ENCODE measurements at regions not wholly inside any gene's neighbourhood (a gene's known extent, or its start where the extent isn't known, plus 50 kb on each side); places are given as distances from the start of the nearest gene placed in this dataset.

- Histone ChIP-seq H3K9me3 (ENCODE audit: control insufficient read depth in 2 of 2, low read length in 2 of 2) (no peaks in the 10 kb centered on the region), H3K27ac (ENCODE audit: insufficient read depth, low read length, poor library complexity, severe bottlenecking) (no peak overlapping the region), H3K27me3 (ENCODE audit: control insufficient read depth, insufficient read depth, low read length) (no peaks in the 10 kb centered on the region), H3K4me1 (ENCODE audit: control insufficient read depth, insufficient read depth, low read length, poor library complexity, severe bottlenecking) (no peaks in the 10 kb centered on the region), H3K36me3 (ENCODE audit: control insufficient read depth, insufficient read depth, low read length) (no peaks in the 10 kb centered on the region), H3K4me3 (ENCODE audit: low read depth, low read length) (no peak overlapping the region)
- ATAC-seq (ENCODE audit: low read depth in 2 of 2), result no peak
- DNase-seq, result no peak
- Mint-ChIP-seq H3K27ac (no peak overlapping the region), H3K27me3 (no peaks in the 10 kb centered on the region), H3K4me3 (no peak overlapping the region), H3K36me3 (no peaks in the 10 kb centered on the region), H3K9me3 (peaks cover 0 to 12% (median 3%) of the 10 kb centered on the region in 7 donors), H3K4me1 (no peaks in the 10 kb centered on the region)
These were observed 144.0 kb downstream of the ADAM29 start for GRCh38 chr4:175062183-175062592.

- Mint-ChIP-seq H3K4me1 (no peaks in the 10 kb centered on the region), H3K36me3 (no peaks in the 10 kb centered on the region), H3K4me3 (no peak overlapping the region), H3K27ac (no peak overlapping the region), H3K9me3 (peaks cover 0 to 7% (median 3%) of the 10 kb centered on the region in 7 donors), H3K27me3 (no peaks in the 10 kb centered on the region)
- ATAC-seq (ENCODE audit: low read depth in 2 of 2) (no peak), DNase-seq (no peak)
- no peak overlapping the region for H3K27ac ChIP-seq (ENCODE audit: insufficient read depth, low read length, poor library complexity, severe bottlenecking)
- no peaks in the 10 kb centered on the region for H3K36me3 ChIP-seq (ENCODE audit: control insufficient read depth, insufficient read depth, low read length)
- H3K9me3 ChIP-seq (ENCODE audit: control insufficient read depth in 2 of 2, low read length in 2 of 2), result no peaks in the 10 kb centered on the region
- H3K4me3 ChIP-seq (ENCODE audit: low read depth, low read length), result no peak overlapping the region
- no peaks in the 10 kb centered on the region for H3K27me3 ChIP-seq (ENCODE audit: control insufficient read depth, insufficient read depth, low read length)
- no peaks in the 10 kb centered on the region for H3K4me1 ChIP-seq (ENCODE audit: control insufficient read depth, insufficient read depth, low read length, poor library complexity, severe bottlenecking)
These were observed 147.1 kb downstream of the ADAM29 start for GRCh38 chr4:175065228-175065627.

GRCh38 chr4:175066923-175067627 lies 148.9 kb downstream of the ADAM29 start:
- Histone ChIP-seq H3K9me3 (ENCODE audit: control insufficient read depth in 2 of 2, low read length in 2 of 2) (no peaks in the 10 kb centered on the region), H3K27ac (ENCODE audit: insufficient read depth, low read length, poor library complexity, severe bottlenecking) (no peak overlapping the region), H3K36me3 (ENCODE audit: control insufficient read depth, insufficient read depth, low read length) (no peaks in the 10 kb centered on the region), H3K27me3 (ENCODE audit: control insufficient read depth, insufficient read depth, low read length) (no peaks in the 10 kb centered on the region), H3K4me3 (ENCODE audit: low read depth, low read length) (no peak overlapping the region), H3K4me1 (ENCODE audit: control insufficient read depth, insufficient read depth, low read length, poor library complexity, severe bottlenecking) (no peaks in the 10 kb centered on the region)
- DNase-seq, result no peak
- ATAC-seq (ENCODE audit: low read depth in 2 of 2), result no peak
- peaks cover 0 to 10% (median 3%) of the 10 kb centered on the region in 7 donors for H3K9me3 Mint-ChIP-seq
- no peak overlapping the region for H3K27ac Mint-ChIP-seq
- H3K4me1 Mint-ChIP-seq, result no peaks in the 10 kb centered on the region
- H3K4me3 Mint-ChIP-seq, result no peak overlapping the region
- H3K27me3 Mint-ChIP-seq, result no peaks in the 10 kb centered on the region
- H3K36me3 Mint-ChIP-seq, result no peaks in the 10 kb centered on the region

- H3K27me3 Mint-ChIP-seq, result no peaks in the 10 kb centered on the region
- Histone ChIP-seq H3K9me3 (ENCODE audit: control insufficient read depth in 2 of 2, low read length in 2 of 2) (no peaks in the 10 kb centered on the region), H3K27me3 (ENCODE audit: control insufficient read depth, insufficient read depth, low read length) (no peaks in the 10 kb centered on the region), H3K4me1 (ENCODE audit: control insufficient read depth, insufficient read depth, low read length, poor library complexity, severe bottlenecking) (no peaks in the 10 kb centered on the region), H3K36me3 (ENCODE audit: control insufficient read depth, insufficient read depth, low read length) (no peaks in the 10 kb centered on the region), H3K27ac (ENCODE audit: insufficient read depth, low read length, poor library complexity, severe bottlenecking) (no peak overlapping the region), H3K4me3 (ENCODE audit: low read depth, low read length) (no peak overlapping the region)
- ATAC-seq (ENCODE audit: low read depth in 2 of 2), result no peak
- peaks cover 0 to 10% (median 3%) of the 10 kb centered on the region in 7 donors for H3K9me3 Mint-ChIP-seq
- DNase-seq, result no peak
- H3K36me3 Mint-ChIP-seq, result no peaks in the 10 kb centered on the region
- no peak overlapping the region for H3K27ac Mint-ChIP-seq
- H3K4me1 Mint-ChIP-seq, result no peaks in the 10 kb centered on the region
- no peak overlapping the region for H3K4me3 Mint-ChIP-seq
These were observed 150.1 kb downstream of the ADAM29 start for GRCh38 chr4:175068266-175068665.

- H3K27ac ChIP-seq (ENCODE audit: insufficient read depth, low read length, poor library complexity, severe bottlenecking), result no peak overlapping the region
- Mint-ChIP-seq H3K9me3 (peaks cover 0 to 10% (median 3%) of the 10 kb centered on the region in 7 donors), H3K27me3 (no peaks in the 10 kb centered on the region), H3K27ac (no peak overlapping the region), H3K4me1 (no peaks in the 10 kb centered on the region), H3K36me3 (no peaks in the 10 kb centered on the region), H3K4me3 (no peak overlapping the region)
- no peaks in the 10 kb centered on the region for H3K9me3 ChIP-seq (ENCODE audit: control insufficient read depth in 2 of 2, low read length in 2 of 2)
- no peaks in the 10 kb centered on the region for H3K4me1 ChIP-seq (ENCODE audit: control insufficient read depth, insufficient read depth, low read length, poor library complexity, severe bottlenecking)
- H3K36me3 ChIP-seq (ENCODE audit: control insufficient read depth, insufficient read depth, low read length), result no peaks in the 10 kb centered on the region
- H3K4me3 ChIP-seq (ENCODE audit: low read depth, low read length), result no peak overlapping the region
- DNase-seq, result no peak
- no peak for ATAC-seq (ENCODE audit: low read depth in 2 of 2)
- H3K27me3 ChIP-seq (ENCODE audit: control insufficient read depth, insufficient read depth, low read length), result no peaks in the 10 kb centered on the region
These were observed 152.3 kb downstream of the ADAM29 start for GRCh38 chr4:175070444-175070843.

GRCh38 chr4:175071123-175071522 lies 153.0 kb downstream of the ADAM29 start:
- Mint-ChIP-seq H3K27ac (no peak overlapping the region), H3K4me3 (no peak overlapping the region), H3K27me3 (no peaks in the 10 kb centered on the region), H3K9me3 (peaks cover 0 to 10% (median 3%) of the 10 kb centered on the region in 7 donors), H3K4me1 (no peaks in the 10 kb centered on the region), H3K36me3 (no peaks in the 10 kb centered on the region)
- H3K9me3 ChIP-seq (ENCODE audit: control insufficient read depth in 2 of 2, low read length in 2 of 2), result no peaks in the 10 kb centered on the region
- no peaks in the 10 kb centered on the region for H3K27me3 ChIP-seq (ENCODE audit: control insufficient read depth, insufficient read depth, low read length)
- H3K27ac ChIP-seq (ENCODE audit: insufficient read depth, low read length, poor library complexity, severe bottlenecking), result no peak overlapping the region
- H3K36me3 ChIP-seq (ENCODE audit: control insufficient read depth, insufficient read depth, low read length), result no peaks in the 10 kb centered on the region
- ATAC-seq (ENCODE audit: low read depth in 2 of 2) (no peak), DNase-seq (no peak)
- H3K4me1 ChIP-seq (ENCODE audit: control insufficient read depth, insufficient read depth, low read length, poor library complexity, severe bottlenecking), result no peaks in the 10 kb centered on the region
- H3K4me3 ChIP-seq (ENCODE audit: low read depth, low read length), result no peak overlapping the region

GRCh38 chr4:175087145-175087544 lies 169.0 kb downstream of the ADAM29 start:
- ATAC-seq (ENCODE audit: low read depth in 2 of 2), result no peak
- H3K27me3 Mint-ChIP-seq, result no peaks in the 10 kb centered on the region
- Histone ChIP-seq H3K36me3 (ENCODE audit: control insufficient read depth, insufficient read depth, low read length) (no peaks in the 10 kb centered on the region), H3K9me3 (ENCODE audit: control insufficient read depth in 2 of 2, low read length in 2 of 2) (no peaks in the 10 kb centered on the region), H3K27ac (ENCODE audit: insufficient read depth, low read length, poor library complexity, severe bottlenecking) (no peak overlapping the region), H3K4me3 (ENCODE audit: low read depth, low read length) (no peak overlapping the region), H3K27me3 (ENCODE audit: control insufficient read depth, insufficient read depth, low read length) (no peaks in the 10 kb centered on the region), H3K4me1 (ENCODE audit: control insufficient read depth, insufficient read depth, low read length, poor library complexity, severe bottlenecking) (no peaks in the 10 kb centered on the region)
- no peak overlapping the region for H3K27ac Mint-ChIP-seq
- no peaks in the 10 kb centered on the region for H3K4me1 Mint-ChIP-seq
- H3K4me3 Mint-ChIP-seq, result no peak overlapping the region
- peaks cover 0 to 6% (median 0%) of the 10 kb centered on the region in 7 donors for H3K9me3 Mint-ChIP-seq
- DNase-seq, result no peak
- no peaks in the 10 kb centered on the region for H3K36me3 Mint-ChIP-seq

- no peak for DNase-seq
- no peaks in the 10 kb centered on the region for H3K4me1 Mint-ChIP-seq
- H3K27ac Mint-ChIP-seq, result no peak overlapping the region
- H3K36me3 ChIP-seq (ENCODE audit: control insufficient read depth, insufficient read depth, low read length), result no peaks in the 10 kb centered on the region
- no peaks in the 10 kb centered on the region for H3K27me3 ChIP-seq (ENCODE audit: control insufficient read depth, insufficient read depth, low read length)
- H3K36me3 Mint-ChIP-seq, result no peaks in the 10 kb centered on the region
- no peak overlapping the region for H3K27ac ChIP-seq (ENCODE audit: insufficient read depth, low read length, poor library complexity, severe bottlenecking)
- no peaks in the 10 kb centered on the region for H3K4me1 ChIP-seq (ENCODE audit: control insufficient read depth, insufficient read depth, low read length, poor library complexity, severe bottlenecking)
- no peaks in the 10 kb centered on the region for H3K9me3 ChIP-seq (ENCODE audit: control insufficient read depth in 2 of 2, low read length in 2 of 2)
- ATAC-seq (ENCODE audit: low read depth in 2 of 2), result no peak
- H3K9me3 Mint-ChIP-seq, result peaks cover 0 to 9% (median 3%) of the 10 kb centered on the region in 7 donors
- H3K27me3 Mint-ChIP-seq, result no peaks in the 10 kb centered on the region
- H3K4me3 Mint-ChIP-seq, result no peak overlapping the region
- no peak overlapping the region for H3K4me3 ChIP-seq (ENCODE audit: low read depth, low read length)
These were observed 172.0 kb downstream of the ADAM29 start for GRCh38 chr4:175090116-175090515.

Measured in CD4-positive, CD25-positive, alpha-beta regulatory T cell (primary cell).